Neural crest cell (in vitro differentiated cells): ENCODE measurements at regions not wholly inside any gene's neighbourhood (a gene's known extent, or its start where the extent isn't known, plus 50 kb on each side); places are given as distances from the start of the nearest gene placed in this dataset.
"Not testable (repeated sequence)": the region's sequence is repeated elsewhere in the genome, so short reads cannot be mapped to it uniquely, and the experiment has no call there.

Experiments
- DNase-seq: peaks from one replicate; pipeline ENCODE4 v3.0.0; 2021; ENCODE audit warnings: low read depth, mixed read lengths, low spot score
- H3K27ac Mint-ChIP-seq: one replicate; pipeline ENCODE4 v1.8.0; 2021; ENCODE audit warnings: mild to moderate bottlenecking, mixed read lengths; ENCODE audit not compliant: unreplicated experiment
- H3K27me3 Mint-ChIP-seq: 2 replicates; pipeline ENCODE4 v1.8.0; 2021; ENCODE audit warnings: low read depth, mild to moderate bottlenecking, mixed read lengths
- H3K36me3 Mint-ChIP-seq: 2 replicates; pipeline ENCODE4 v1.8.0; 2021; ENCODE audit warnings: low read depth, mild to moderate bottlenecking, mixed read lengths
- H3K4me1 Mint-ChIP-seq: 2 replicates; pipeline ENCODE4 v1.8.0; 2021; ENCODE audit warnings: mixed read lengths
- H3K4me3 Mint-ChIP-seq: one replicate; pipeline ENCODE4 v1.8.0; 2021; ENCODE audit warnings: mild to moderate bottlenecking, mixed read lengths
- H3K9me3 Mint-ChIP-seq: 2 replicates; pipeline ENCODE4 v1.8.0; 2021; ENCODE audit warnings: mixed read lengths
- TF ChIP-seq, protein P1 (sequence below): fragments of 200-600 bp; sonication (generic); conservative IDR thresholded peaks from 2 replicates; pipeline ENCODE4 v1.5.0; 2021; ENCODE audit warnings: antibody characterized with exemption, mild to moderate bottlenecking

DNA sequence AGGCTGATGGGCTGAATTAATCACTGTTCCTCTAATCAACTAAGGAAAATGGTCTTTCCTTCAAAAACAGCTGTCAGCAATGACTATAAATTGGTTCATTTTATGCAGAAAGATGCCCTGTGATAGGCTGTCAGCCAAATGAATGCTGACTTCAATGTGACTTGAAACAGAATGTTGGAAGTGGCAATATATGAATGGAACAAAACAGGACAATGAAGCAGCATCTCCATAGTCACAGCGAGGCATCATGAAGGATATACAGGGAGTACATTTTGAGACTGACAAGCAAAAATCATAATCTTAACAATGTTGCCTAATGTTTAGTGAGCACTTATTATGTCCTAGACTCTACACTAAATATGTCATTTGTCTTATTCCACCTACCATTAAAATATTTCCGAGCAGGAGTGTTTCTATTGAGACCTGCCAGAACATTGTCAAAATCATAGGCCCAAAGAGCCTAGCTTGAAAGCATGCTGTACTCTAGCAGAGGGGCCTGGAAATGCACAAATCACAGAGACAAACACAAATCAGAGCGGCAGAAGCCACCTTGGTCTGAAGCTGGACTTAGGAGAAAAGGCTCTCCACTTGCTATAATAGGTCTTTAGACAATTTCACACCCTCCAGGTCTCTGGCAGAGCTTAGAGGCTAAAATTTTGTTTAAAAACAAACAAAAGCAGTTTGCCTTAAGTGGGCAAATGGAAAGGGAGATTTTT lies 63.3 kb downstream of the FAM50B start:
- Mint-ChIP-seq H3K27ac (no peak overlapping the region), H3K27me3 (peaks cover 37% of the 10 kb centered on the region), H3K4me3 (no peak overlapping the region), H3K36me3 (no peaks in the 10 kb centered on the region), H3K9me3 (peaks cover 5% of the 10 kb centered on the region), H3K4me1 (peaks cover 31% of the 10 kb centered on the region)
- no peak for DNase-seq
- TF ChIP-seq, protein P1, sequence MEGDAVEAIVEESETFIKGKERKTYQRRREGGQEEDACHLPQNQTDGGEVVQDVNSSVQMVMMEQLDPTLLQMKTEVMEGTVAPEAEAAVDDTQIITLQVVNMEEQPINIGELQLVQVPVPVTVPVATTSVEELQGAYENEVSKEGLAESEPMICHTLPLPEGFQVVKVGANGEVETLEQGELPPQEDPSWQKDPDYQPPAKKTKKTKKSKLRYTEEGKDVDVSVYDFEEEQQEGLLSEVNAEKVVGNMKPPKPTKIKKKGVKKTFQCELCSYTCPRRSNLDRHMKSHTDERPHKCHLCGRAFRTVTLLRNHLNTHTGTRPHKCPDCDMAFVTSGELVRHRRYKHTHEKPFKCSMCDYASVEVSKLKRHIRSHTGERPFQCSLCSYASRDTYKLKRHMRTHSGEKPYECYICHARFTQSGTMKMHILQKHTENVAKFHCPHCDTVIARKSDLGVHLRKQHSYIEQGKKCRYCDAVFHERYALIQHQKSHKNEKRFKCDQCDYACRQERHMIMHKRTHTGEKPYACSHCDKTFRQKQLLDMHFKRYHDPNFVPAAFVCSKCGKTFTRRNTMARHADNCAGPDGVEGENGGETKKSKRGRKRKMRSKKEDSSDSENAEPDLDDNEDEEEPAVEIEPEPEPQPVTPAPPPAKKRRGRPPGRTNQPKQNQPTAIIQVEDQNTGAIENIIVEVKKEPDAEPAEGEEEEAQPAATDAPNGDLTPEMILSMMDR, result no peak

DNA sequence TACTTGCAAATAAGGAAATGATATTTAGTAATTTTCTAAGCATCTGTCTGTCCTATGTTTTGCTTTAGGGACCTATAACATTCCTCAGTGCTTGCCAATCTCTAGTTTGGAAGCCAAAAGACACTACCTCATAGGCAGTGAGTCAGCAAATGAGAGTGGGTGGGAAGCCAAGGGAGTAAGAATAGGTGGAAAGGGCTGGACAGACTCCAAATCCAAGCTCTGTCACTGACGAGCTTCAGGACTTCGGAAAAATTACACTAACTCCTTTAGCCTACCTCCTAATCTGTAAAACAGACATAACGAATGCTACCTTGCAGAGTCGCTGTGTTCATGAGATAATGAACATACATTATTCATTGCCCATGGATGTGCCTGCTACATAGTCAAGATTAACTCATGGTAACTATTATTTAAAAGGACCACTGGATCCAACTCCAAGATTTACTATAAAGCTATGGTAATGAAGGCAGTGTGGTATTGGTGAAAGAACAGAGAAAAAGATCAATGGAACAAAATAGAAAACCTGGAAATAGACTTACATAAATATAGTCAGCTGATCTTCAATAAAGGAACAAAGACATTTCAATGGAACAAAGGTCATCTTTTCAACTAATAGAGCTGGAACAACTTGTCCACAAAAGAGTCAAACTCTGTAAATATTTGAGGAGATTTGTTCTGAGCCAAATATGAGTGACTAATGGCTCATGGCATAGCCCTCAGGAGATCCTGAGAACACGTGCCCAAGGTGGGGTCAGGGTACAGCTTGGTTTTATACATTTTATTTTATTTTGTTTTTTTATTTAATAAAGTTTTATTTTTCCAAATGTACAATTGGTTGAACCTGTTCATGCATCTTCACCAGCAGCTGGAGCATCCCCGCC lies 64.1 kb downstream of the FAM50B start:
- Mint-ChIP-seq H3K9me3 (peaks cover 5% of the 10 kb centered on the region), H3K36me3 (no peaks in the 10 kb centered on the region), H3K27me3 (peaks cover 29% of the 10 kb centered on the region), H3K4me3 (no peak overlapping the region), H3K4me1 (peaks cover 28% of the 10 kb centered on the region), H3K27ac (peak overlapping the region; percentile 36)
- no peak for DNase-seq
- TF ChIP-seq, protein P1, result no peak

- H3K9me3 Mint-ChIP-seq, result peaks cover 8% of the 10 kb centered on the region
- H3K36me3 Mint-ChIP-seq, result no peaks in the 10 kb centered on the region
- no peak overlapping the region for H3K27ac Mint-ChIP-seq
- DNase-seq, result no peak
- H3K4me3 Mint-ChIP-seq, result no peak overlapping the region
- peaks cover 23% of the 10 kb centered on the region for H3K27me3 Mint-ChIP-seq
- TF ChIP-seq, protein P1, result no peak
- H3K4me1 Mint-ChIP-seq, result peaks cover 28% of the 10 kb centered on the region
Measured at GRCh38 chr6:3913958-3914337, 64.8 kb downstream of the FAM50B start.

GRCh38 chr6:3915076-3915791 lies 66.1 kb downstream of the FAM50B start:
- peaks cover 18% of the 10 kb centered on the region for H3K4me1 Mint-ChIP-seq
- H3K36me3 Mint-ChIP-seq, result no peaks in the 10 kb centered on the region
- H3K27ac Mint-ChIP-seq, result no peak overlapping the region
- DNase-seq, result no peak
- peaks cover 12% of the 10 kb centered on the region for H3K9me3 Mint-ChIP-seq
- H3K4me3 Mint-ChIP-seq, result no peak overlapping the region
- H3K27me3 Mint-ChIP-seq, result peaks cover 12% of the 10 kb centered on the region
- TF ChIP-seq, protein P1, result no peak

DNA sequence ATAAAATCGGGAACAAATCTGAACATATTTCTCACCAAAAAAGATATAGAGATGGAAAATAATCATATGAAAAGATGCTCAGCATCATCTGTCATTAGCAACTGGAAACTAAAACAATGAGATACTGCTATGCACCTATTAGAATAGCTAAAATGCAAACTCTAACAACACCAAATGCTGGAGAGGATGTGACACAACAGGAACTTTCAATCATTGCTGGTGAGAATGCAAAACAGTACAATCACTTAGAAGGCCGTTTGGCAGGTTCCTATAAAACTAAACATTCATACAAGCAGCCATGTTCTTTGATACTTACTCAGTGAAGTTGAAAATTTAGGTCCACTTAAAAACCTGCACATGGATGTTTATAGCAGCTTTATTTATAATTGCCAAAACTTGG lies 67.0 kb downstream of the FAM50B start:
- H3K9me3 Mint-ChIP-seq, result peaks cover 12% of the 10 kb centered on the region

GRCh38 chr6:3916749-3917148 lies 67.6 kb downstream of the FAM50B start:
- H3K4me3 Mint-ChIP-seq, DNase-seq, H3K27ac Mint-ChIP-seq, H3K27me3 Mint-ChIP-seq, H3K36me3 Mint-ChIP-seq: not testable (repeated sequence)
- Mint-ChIP-seq H3K4me1 (peaks cover 11% of the 10 kb centered on the region), H3K9me3 (peaks cover 12% of the 10 kb centered on the region)

More for the DNA sequence above, 67.0 kb downstream of the FAM50B start:
- Mint-ChIP-seq H3K27me3 (peaks cover 10% of the 10 kb centered on the region), H3K4me1 (peaks cover 14% of the 10 kb centered on the region), H3K4me3 (no peak overlapping the region), H3K36me3 (no peaks in the 10 kb centered on the region), H3K27ac (no peak overlapping the region)
- no peak for DNase-seq
- TF ChIP-seq, protein P1, result no peak
